NT2/D1 (cell line): ENCODE measurements at regions not wholly inside any gene's neighbourhood (a gene's known extent, or its start where the extent isn't known, plus 50 kb on each side); places are given as distances from the start of the nearest gene placed in this dataset.

Experiments
- YY1 ChIP-seq: IDR thresholded peaks from 2 replicates; pipeline ENCODE4 v1.6.1; 2011; ENCODE audit not compliant: insufficient read length, insufficient read depth
- ZNF274 ChIP-seq: IDR thresholded peaks from 2 replicates; pipeline ENCODE4 v1.6.1; 2011; ENCODE audit warnings: mild to moderate bottlenecking, low read depth, low read length

GRCh38 chr5:155575861-155576260 is 562.3 kb downstream of the KIF4B start:
- TF ChIP-seq YY1 (no peak), ZNF274 (no peak)
